Glomerular endothelial cell (primary cell): ENCODE measurements at regions not wholly inside any gene's neighbourhood (a gene's known extent, or its start where the extent isn't known, plus 50 kb on each side); places are given as distances from the start of the nearest gene placed in this dataset.
A peak's percentile ranks its signal among the peaks of the same experiment; 100 is the strongest.
"Not testable (repeated sequence)": the region's sequence is repeated elsewhere in the genome, so short reads cannot be mapped to it uniquely, and the experiment has no call there.

Source experiments
- DNase-seq: peaks from one replicate; pipeline ENCODE4 v3.0.0-alpha.2; 2011; ENCODE audit warnings: low read depth, low spot score; ENCODE audit errors: extremely low read depth

DNA sequence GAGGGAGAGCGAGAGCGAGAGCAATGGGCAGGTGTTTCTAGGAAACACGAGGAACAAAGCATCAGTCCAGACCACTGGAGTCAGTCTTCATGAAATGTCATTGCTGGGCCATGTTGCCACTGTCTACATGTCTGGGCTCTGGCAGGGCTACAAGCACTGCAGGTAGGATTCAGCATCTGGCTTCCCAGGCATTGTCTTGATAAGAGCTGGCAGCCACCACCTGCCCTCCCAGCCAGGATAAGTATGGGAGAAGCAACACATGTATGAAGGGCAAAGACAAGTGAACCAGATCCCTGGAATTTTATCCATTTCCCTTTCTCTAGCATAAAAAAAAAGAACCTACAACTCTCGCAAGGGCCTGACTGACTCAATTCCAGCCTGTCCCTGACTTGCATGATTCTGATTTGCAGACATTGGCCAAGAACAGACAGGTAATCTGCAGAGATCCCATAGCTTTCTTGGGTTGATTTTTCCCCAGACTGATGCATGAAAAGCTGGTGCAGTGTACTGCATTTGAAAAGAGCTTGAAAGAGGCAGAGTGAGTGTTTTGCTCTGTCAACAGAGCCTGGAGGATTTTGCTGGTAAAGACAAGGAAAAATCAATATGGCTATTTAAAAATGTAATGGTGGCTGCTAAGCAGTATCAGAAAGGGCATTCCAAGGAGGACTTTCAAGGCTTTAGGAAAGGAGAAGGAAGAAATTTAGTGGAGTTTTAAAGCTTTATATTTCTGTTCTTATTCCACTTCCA, 157.2 kb upstream of the MYRIP start:
- no peak for DNase-seq

DNA sequence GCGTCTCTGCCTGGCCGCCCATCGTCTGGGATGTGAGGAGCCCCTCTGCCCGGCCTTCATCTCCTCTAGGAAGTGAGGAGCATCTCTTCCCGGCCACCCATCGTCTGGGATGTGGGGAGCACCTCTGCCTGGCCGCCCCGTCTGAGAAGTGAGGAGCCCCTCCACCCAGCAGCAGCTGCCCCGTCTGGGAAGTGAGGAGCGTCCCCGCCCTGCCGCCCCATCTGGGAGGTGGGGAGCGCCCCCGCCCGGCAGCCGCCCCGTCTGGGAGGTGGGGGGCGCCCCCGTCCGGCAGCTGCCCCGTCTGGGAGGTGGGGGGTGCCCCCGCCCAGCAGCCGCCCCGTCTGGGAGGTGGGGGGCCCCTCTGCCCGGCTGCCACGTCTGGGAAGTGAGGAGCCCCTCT, 153.7 kb upstream of the MYRIP start:
- not testable (repeated sequence) for DNase-seq

- DNase-seq, result no peak
These were observed 152.3 kb upstream of the MYRIP start for GRCh38 chr3:39657075-39657474.

- DNase-seq, result no peak
These were observed 151.6 kb upstream of the MYRIP start for GRCh38 chr3:39657775-39658174.

GRCh38 chr3:39664931-39665330, 144.5 kb upstream of the MYRIP start:
- DNase-seq, result no peak

DNA sequence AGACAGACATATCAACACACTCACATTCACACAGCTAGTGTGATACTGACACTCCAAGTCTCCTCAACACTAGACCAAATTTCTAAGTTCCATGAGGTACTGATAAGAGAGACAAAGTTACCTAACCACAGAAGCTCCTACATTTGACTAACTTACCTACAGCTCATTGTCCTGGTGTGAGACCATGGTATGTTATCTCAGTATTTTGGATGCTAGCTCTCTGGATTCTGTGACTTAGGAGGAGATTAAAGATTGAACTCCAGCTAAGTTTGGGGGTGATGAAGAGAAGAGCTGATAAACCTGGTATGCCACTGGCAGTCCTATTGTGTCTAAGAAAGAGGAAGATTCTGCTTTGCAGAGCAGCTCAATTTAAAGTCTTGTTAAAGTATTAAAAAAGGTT, 144.0 kb upstream of the MYRIP start:
- DNase-seq, result no peak

- DNase-seq, result peak; percentile 31
These were observed 141.0 kb upstream of the MYRIP start for GRCh38 chr3:39668420-39668819.

DNA sequence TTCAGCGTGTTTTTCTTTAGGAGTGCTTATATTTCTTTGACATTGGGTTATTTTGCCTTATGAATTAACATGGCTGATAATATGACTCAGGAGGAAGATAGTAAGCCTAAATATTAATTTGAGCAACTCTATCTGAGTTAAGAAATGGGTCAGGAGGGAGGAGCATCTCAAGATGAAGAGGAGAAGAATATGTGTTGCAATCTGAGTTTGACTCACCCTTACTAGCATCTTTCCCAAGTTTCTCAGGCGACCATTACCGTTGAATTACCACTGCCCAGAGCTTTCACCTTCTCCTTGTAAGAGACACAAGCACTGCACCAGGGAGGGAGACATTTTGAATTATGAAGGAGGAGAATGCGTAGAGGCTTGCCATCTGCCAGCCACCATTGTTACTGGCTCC, 138.3 kb upstream of the MYRIP start:
- no peak for DNase-seq

DNA sequence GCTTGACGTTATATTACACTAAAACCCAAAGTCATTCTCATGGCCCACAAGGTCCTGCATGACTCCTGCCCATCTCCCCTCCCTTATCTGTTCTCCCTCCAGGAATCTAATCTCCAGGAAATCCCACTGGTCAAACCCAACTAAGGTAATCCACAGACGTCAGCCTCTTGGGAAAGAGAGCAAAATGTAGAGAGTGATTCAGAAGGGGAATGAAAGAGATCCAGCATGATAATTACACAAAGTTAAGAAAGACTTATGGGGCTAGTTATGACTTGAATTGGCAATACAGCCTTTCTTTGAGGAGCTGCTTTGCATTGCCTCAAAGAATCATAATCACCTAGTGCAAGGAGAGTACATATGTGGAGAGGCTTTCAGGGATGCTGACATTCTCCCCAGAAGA, 137.8 kb upstream of the MYRIP start:
- DNase-seq, result no peak

DNA sequence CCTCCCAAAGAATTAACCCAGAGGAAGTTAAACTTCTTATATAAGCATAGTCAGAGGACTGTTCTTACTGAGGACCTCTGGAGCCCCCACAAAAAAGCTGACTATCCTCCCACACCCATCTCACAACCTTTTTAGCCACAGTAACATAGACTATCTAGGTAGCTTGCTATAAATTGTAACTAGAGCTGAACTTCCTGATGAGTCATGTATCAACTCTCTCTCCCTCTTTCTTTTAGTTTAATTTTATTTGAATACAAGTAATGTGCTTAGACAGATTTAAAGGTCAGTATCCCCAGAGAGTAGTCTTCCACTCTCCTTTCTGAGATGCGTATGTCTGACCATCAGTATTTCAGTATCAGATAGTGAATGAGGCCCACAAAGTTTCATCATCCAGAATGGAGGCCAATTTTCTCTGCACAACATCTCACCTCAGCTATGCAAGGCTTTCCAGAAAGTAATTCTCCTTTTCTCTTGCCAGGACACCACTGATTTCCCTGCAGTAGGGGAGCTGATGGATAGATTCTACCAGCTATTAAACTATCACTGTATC, 104.0 kb upstream of the MYRIP start:
- DNase-seq, result no peak

- peak; percentile 47 for DNase-seq
These were observed 102.0 kb upstream of the MYRIP start for GRCh38 chr3:39707314-39707909.

DNA sequence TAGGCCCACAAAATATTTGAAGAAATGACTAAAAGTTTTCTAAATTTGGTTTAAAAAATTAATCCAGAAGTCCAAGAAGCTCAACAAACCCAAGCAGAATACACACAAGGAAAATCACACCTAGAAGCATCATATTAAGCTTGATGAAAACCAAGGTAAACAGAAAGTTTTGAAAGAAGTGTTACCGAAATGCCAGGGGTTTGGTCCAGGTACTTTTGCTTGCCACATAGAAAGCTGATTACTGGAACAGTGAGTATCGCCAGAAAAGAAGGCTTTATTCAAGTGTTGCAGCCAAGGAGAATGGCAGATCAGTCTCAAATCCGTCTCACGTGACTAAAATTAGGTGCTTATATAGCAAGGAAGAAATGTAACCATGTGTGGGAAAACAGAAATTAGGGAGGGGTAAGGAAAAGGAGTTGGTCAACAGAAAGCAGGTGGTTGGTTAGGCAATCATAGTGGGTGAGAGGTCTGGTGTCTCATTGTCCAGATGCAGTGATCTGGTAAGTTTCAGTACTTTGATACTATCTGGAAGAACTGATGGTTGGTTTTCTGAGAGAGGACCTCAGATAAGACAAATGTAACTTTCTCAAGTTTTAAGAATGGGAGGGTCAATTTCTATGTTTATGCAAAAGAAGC, 96.9 kb upstream of the MYRIP start:
- DNase-seq, result no peak

- DNase-seq, result not testable (repeated sequence)
These were observed 96.1 kb upstream of the MYRIP start for GRCh38 chr3:39713341-39713740.

DNA sequence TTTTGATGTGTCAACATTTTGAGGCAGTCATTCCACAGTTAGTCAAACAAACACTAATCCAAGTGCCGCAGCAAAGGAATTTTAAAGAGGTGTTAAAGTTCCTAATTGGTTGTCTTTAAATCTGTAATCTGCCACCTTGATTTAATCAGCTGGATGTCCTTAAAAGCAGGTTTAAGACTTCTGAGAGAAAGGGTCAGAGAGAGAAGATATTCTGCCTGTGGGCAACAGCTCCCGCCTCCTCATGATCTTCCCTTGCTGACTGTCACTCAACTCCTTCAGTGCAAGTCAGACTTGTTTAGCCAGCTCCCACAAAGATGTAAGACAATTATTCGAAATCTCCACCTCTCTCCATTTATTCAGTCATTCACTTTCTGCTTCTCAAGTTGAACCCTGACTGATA, 92.6 kb upstream of the MYRIP start:
- no peak for DNase-seq

- no peak for DNase-seq
These were observed 90.5 kb upstream of the MYRIP start for GRCh38 chr3:39718674-39719595.

DNA sequence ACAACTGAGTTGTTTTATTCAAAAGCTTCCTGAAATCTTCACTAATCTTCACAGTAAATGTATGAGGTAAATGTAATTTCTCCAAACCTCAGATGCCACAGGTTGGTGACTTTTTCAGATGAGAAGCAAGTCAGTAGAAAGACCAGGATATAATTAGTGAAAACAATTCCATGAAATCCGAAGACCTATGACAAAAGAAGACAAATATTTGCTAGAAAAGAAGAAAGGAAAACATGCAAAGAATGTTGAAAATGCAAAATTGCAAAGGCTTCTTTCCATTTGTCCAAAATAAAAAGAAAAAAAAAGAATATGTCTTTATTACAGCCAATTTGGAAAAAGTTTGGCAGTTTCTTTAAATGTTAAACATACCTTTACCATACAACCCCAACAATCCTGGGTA, 88.3 kb upstream of the MYRIP start:
- DNase-seq, result no peak

- no peak for DNase-seq
These were observed 85.1 kb upstream of the MYRIP start for GRCh38 chr3:39724233-39724846.

- DNase-seq, result no peak
These were observed 84.1 kb upstream of the MYRIP start for GRCh38 chr3:39725321-39725720.

DNA sequence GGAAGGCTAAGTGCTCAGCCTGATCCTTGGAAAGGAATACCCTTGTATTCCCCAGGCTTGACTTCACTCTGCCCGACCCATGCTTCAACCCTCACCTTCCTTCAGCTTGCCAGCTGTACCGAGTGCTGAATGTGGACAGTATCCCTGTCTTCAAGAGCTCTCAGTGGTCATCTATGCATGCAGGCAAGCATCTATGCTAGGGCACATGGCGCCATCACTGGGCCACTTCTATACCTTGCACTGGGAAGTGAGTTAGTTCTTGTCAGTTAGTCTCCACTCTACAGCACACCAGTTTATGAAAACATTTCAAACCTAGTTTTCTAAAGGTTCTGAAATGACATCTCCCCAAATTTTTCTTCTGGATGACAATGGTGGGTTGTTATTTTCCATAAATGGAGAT, 82.0 kb upstream of the MYRIP start:
- DNase-seq, result no peak

DNA sequence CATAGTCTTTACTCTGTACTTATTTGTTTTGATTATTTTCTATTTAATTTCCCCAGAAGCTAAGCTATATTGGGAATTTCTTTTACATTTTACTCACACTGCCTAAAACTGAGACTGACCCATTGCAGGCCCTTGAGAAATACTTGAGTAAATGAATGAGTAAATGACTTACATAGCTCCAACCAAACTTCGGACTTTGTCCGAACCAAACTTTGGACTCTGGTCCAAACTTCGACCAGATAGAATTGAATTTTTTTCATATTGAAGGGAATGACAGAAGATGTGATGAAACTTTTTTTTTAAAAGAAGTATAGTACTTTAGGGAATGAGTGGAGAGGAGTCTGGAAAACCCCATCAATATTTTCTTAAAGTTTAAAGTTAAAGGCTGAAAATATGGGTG, 75.6 kb upstream of the MYRIP start:
- no peak for DNase-seq
